OCI-LY7 (cell line): ENCODE measurements at regions not wholly inside any gene's neighbourhood (a gene's known extent, or its start where the extent isn't known, plus 50 kb on each side); places are given as distances from the start of the nearest gene placed in this dataset.

Experiments used
- BruUV-seq: library from RNA; stranded (reverse); fragments of 400-500 nt; replicated peaks from 2 replicates; lab custom pipeline; 2021; lab: Mats Ljungman, UMichigan
- CTCF ChIA-PET: fragments of 300-600 bp; sonication (Branson Sonifier 250); formaldehyde crosslinking; loops from one replicate; lab custom pipeline; 2022; ENCODE audit warnings: antibody characterized with exemption; ENCODE audit not compliant: unreplicated experiment; lab: Charles Lee
- POLR2A ChIA-PET: fragments of 300-600 bp; sonication (Branson Sonifier 250); formaldehyde crosslinking; loops from one replicate; lab custom pipeline; 2022; ENCODE audit warnings: antibody characterized with exemption; lab: Charles Lee
- DNase-seq: peaks from one replicate; pipeline ENCODE4 v3.0.0-alpha.2; 2015; ENCODE audit warnings: low spot score
- H2AFZ ChIP-seq: fragments of 200-600 bp; sonication (generic), shearing (Covaris generic); 2 replicates; pipeline ENCODE4 v1.6.1; 2014; ENCODE audit warnings: mild to moderate bottlenecking, antibody characterized with exemption, low read length, moderate library complexity
- H3K27ac ChIP-seq: fragments of 200-600 bp; sonication (generic); 2 replicates; pipeline ENCODE4 v1.5.1; 2014; ENCODE audit warnings: mixed run types, low read depth, mild to moderate bottlenecking, moderate library complexity, low read length, inconsistent platforms; ENCODE audit not compliant: poor library complexity, severe bottlenecking
- H3K36me3 ChIP-seq: fragments of 200-600 bp; sonication (generic); 2 replicates; pipeline ENCODE4 v1.6.1; 2014; ENCODE audit warnings: mild to moderate bottlenecking, antibody characterized with exemption, low read length, moderate library complexity, mixed read lengths; ENCODE audit not compliant: insufficient read depth
- H3K4me1 ChIP-seq: fragments of 200-600 bp; sonication (generic); 2 replicates; pipeline ENCODE4 v1.5.1; 2014; ENCODE audit warnings: mild to moderate bottlenecking, low read length; ENCODE audit not compliant: insufficient read depth, poor library complexity, severe bottlenecking
- H3K4me2 ChIP-seq: fragments of 200-600 bp; sonication (generic); 2 replicates; pipeline ENCODE4 v1.6.1; 2014; ENCODE audit warnings: mild to moderate bottlenecking, low read length
- H3K4me3 ChIP-seq: fragments of 200-600 bp; sonication (generic); 2 replicates; pipeline ENCODE4 v1.5.1; 2014; ENCODE audit warnings: mild to moderate bottlenecking, low read depth, low read length; ENCODE audit not compliant: poor library complexity, severe bottlenecking
- H3K79me2 ChIP-seq: fragments of 200-600 bp; sonication (generic); 2 replicates; pipeline ENCODE4 v1.6.1; 2016; ENCODE audit warnings: low read depth, mild to moderate bottlenecking, low read length, moderate library complexity, mixed read lengths; ENCODE audit not compliant: insufficient read depth
- H3K9me2 ChIP-seq: fragments of 200-600 bp; sonication (generic); 2 replicates; pipeline ENCODE4 v1.6.1; 2016; ENCODE audit warnings: mild to moderate bottlenecking, low read length, mixed read lengths; ENCODE audit not compliant: insufficient read depth
- H3K9me3 ChIP-seq: fragments of 200-600 bp; sonication (generic); 2 replicates; pipeline ENCODE4 v1.6.1; 2014; ENCODE audit warnings: mild to moderate bottlenecking, mixed run types, low read length, mixed read lengths
- H4K20me1 ChIP-seq: fragments of 200-600 bp; sonication (generic); 2 replicates; pipeline ENCODE4 v1.6.1; 2014; ENCODE audit warnings: mild to moderate bottlenecking, antibody characterized with exemption, low read length, moderate library complexity, mixed read lengths; ENCODE audit not compliant: insufficient read depth
- CTCF ChIP-seq: fragments of 200-600 bp; sonication (generic); conservative IDR thresholded peaks from 2 replicates; pipeline ENCODE4 v1.5.1; 2014; ENCODE audit warnings: mild to moderate bottlenecking, antibody characterized with exemption, low read length, moderate library complexity, mixed read lengths
- EZH2phosphoT487 ChIP-seq: fragments of 200-600 bp; sonication (generic); IDR thresholded peaks from 2 replicates; pipeline ENCODE4 v1.6.1; 2018; ENCODE audit warnings: low read depth, borderline replicate concordance, mild to moderate bottlenecking, mixed run types, antibody characterized with exemption, low read length, moderate library complexity, mixed read lengths
- intact Hi-C: fragments of 100-400 bp; cut with micrococcal nuclease; formaldehyde crosslinking; loops from one replicate; pipeline ENCODE4 v1.10.0; 2022; ENCODE audit not compliant: unreplicated experiment

GRCh38 chr21:17372200-17372599 lies 140.6 kb upstream of the CXADR start:
- CTCF ChIA-PET: no interaction called here
- TF ChIP-seq CTCF: no peak
- no peak for TF ChIP-seq EZH2phosphoT487
- H3K4me2 ChIP-seq: no peak overlapping the region

DNA sequence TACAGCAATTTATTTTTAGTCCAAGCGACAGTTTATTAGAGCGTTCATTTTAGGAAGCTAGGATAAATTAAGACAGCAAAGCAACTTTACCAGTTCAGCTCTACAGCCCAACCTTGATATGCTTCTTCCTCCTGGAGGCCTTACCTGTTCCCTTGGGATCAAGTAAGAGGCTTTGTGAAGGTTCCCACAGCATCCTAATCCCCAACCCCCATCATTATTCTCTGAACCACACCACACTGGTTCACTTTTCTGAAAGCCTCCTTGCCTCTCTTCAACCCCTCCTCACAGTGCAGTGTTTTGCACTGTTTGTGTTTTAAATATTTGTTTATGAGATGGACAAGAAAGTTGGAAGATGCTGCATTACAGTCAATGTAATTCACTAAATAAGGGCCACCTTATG lies 126.3 kb upstream of the CXADR start:
- peak overlapping the region; percentile 30 for H3K4me3 ChIP-seq
- H3K9me3 ChIP-seq: no peaks in the 10 kb centered on the region
- ChIA-PET POLR2A (interaction anchor here (0.5 to 3.4 kb wide), 20 partner anchors 14 to 1853 kb away, joined by 3 to 17 read pairs (median 4); partner anchors contain the start of gene CXADR), CTCF (interaction anchor here (0.8 to 2.2 kb wide), 3 partner anchors 168 to 199 kb away, joined by 3 to 13 read pairs (median 5); no protein-coding TSS in a partner anchor)
- peaks cover 45% of the 10 kb centered on the region for H3K4me1 ChIP-seq
- H2AFZ ChIP-seq: peak overlapping the region; percentile 99
- TF ChIP-seq CTCF: no peak
- TF ChIP-seq EZH2phosphoT487: no peak
- H3K27ac ChIP-seq: peak overlapping the region; percentile 62
- intact Hi-C loops: loop anchor here (2.0 to 10.0 kb wide), 4 partner anchors 126 to 538 kb away; partner anchors contain the start of gene CXADR
- H4K20me1 ChIP-seq: no peaks in the 10 kb centered on the region
- peak overlapping the region; percentile 62 for H3K4me2 ChIP-seq
- DNase-seq: peak; percentile 35
- no peaks in the 10 kb centered on the region for H3K36me3 ChIP-seq
- no peaks in the 10 kb centered on the region for H3K9me2 ChIP-seq
- no TSS peak for BruUV-seq
- H3K79me2 ChIP-seq: no peaks in the 10 kb centered on the region

More at GRCh38 chr21:17372200-17372599, 140.6 kb upstream of the CXADR start:
- H4K20me1 ChIP-seq: no peaks in the 10 kb centered on the region
- BruUV-seq: no TSS peak
- no peak overlapping the region for H3K27ac ChIP-seq
- H3K4me3 ChIP-seq: no peak overlapping the region
- H2AFZ ChIP-seq: no peak overlapping the region
- DNase-seq: no peak
- H3K4me1 ChIP-seq: no peaks in the 10 kb centered on the region
- no peaks in the 10 kb centered on the region for H3K9me3 ChIP-seq
- intact Hi-C loops: no loop called here
- POLR2A ChIA-PET: interaction anchor here (1.1 kb wide), 1 partner anchor 10 kb away, joined by 6 read pairs; no protein-coding TSS in a partner anchor
- no peaks in the 10 kb centered on the region for H3K9me2 ChIP-seq
- no peaks in the 10 kb centered on the region for H3K36me3 ChIP-seq
- H3K79me2 ChIP-seq: no peaks in the 10 kb centered on the region

- Histone ChIP-seq H3K4me1 (peaks cover 45% of the 10 kb centered on the region), H4K20me1 (no peaks in the 10 kb centered on the region), H3K27ac (peak overlapping the region; percentile 62), H3K4me2 (peak overlapping the region; percentile 62), H3K9me2 (no peaks in the 10 kb centered on the region), H3K4me3 (peak overlapping the region; percentile 30), H3K79me2 (no peaks in the 10 kb centered on the region), H3K9me3 (no peaks in the 10 kb centered on the region), H2AFZ (peak overlapping the region; percentile 99), H3K36me3 (no peaks in the 10 kb centered on the region)
- BruUV-seq: no TSS peak
- ChIA-PET POLR2A (interaction anchor here (0.5 to 3.4 kb wide), 18 partner anchors 13 to 1265 kb away, joined by 3 to 17 read pairs (median 4); partner anchors contain the start of gene CXADR), CTCF (interaction anchor here (0.8 to 2.2 kb wide), 2 partner anchors 168 to 199 kb away, joined by 5 to 13 read pairs; no protein-coding TSS in a partner anchor)
- DNase-seq: peak; percentile 87
- intact Hi-C loops: loop anchor here (1.0 to 10.0 kb wide), 6 partner anchors 126 to 538 kb away; partner anchors contain the start of gene CXADR
- TF ChIP-seq EZH2phosphoT487 (no peak), CTCF (peak; percentile 95)
These were observed 125.7 kb upstream of the CXADR start for GRCh38 chr21:17387030-17387617.
